ENCODE measurements at regions not wholly inside any gene's neighbourhood (a gene's known extent, or its start where the extent isn't known, plus 50 kb on each side); places are given as distances from the start of the nearest gene placed in this dataset.

DNA sequence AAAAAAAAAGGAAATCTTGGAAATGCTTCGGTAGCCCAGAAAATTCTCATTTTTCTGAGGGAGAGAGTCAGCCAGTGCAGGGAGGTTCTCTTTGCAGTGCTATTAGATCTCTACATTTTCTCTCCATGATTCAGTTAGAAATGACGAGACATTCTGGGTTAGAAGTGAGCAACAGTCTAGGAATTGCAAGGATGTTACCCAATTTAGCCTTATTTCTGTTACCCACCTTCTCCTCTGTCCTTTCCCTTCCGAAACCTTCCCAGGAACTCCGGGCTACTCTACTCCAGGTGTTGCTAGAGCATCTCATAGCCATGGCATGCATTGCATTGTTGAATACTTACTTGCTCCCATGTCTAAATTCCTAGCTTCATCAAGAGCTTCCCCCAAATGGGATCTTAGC is 106.8 kb downstream of the EDEM1 start:
- Histone ChIP-seq H3K27me3 (ENCODE audit: control insufficient read depth in 2 of 2, insufficient read depth in 2 of 2, low read length in 2 of 2) (no peaks in the 10 kb centered on the region; a peak in 1 of 5 replicates), H4K20me1 (replicated peaks; ENCODE audit: control insufficient read depth, insufficient read depth, low read length) (no peaks in the 10 kb centered on the region), H3K79me2 (ENCODE audit: control insufficient read depth, insufficient read depth, low read length) (no peaks in the 10 kb centered on the region), H3K4me2 (ENCODE audit: insufficient read depth, low read length) (no peak overlapping the region), H3K4me1 (replicated peaks in 1 of 2; ENCODE audit: control insufficient read depth in 2 of 2, insufficient read depth in 2 of 2, low read length in 2 of 2) (no peaks in the 10 kb centered on the region), H2AFZ (ENCODE audit: low read depth, low read length) (no peak overlapping the region), H3K9me1 (ENCODE audit: control insufficient read depth, insufficient read depth, low read length) (no peaks in the 10 kb centered on the region), H3K36me3 (ENCODE audit: control insufficient read depth, insufficient read depth, low read length) (no peaks in the 10 kb centered on the region), H3K9me3 (replicated peaks; ENCODE audit: control insufficient read depth, insufficient read depth, low read depth, low read length) (no peaks in the 10 kb centered on the region), H3K4me3 (no peak overlapping the region), H3K9ac (ENCODE audit: insufficient read depth in 1 of 2, low read depth in 2 of 2, low read length in 2 of 2) (no peak overlapping the region), H3K27ac (ENCODE audit: extremely low read depth, low read depth, low read length) (no peak overlapping the region)
- FAIRE-seq (no peak), ATAC-seq (no peak), DNase-seq (ENCODE audit: extremely low read depth in 1 of 4, low spot score in 3 of 4) (no peak)
- WGBS (ENCODE audit: insufficient coverage, low coverage, missing lambda C conversion rate) = 1% methylated on average over 4 of the region's 4 CpGs
- ChIA-PET POLR2A (no interaction called here), CTCF (ENCODE audit: low intra/inter-chr PET ratio) (no interaction called here)
- in situ Hi-C loops (cut with MboI) = no loop called here
- no TSS peak for BruUV-seq (replicated peaks)
- intact Hi-C loops (cut with micrococcal nuclease) = no loop called here
- TF ChIP-seq, protein P1, sequence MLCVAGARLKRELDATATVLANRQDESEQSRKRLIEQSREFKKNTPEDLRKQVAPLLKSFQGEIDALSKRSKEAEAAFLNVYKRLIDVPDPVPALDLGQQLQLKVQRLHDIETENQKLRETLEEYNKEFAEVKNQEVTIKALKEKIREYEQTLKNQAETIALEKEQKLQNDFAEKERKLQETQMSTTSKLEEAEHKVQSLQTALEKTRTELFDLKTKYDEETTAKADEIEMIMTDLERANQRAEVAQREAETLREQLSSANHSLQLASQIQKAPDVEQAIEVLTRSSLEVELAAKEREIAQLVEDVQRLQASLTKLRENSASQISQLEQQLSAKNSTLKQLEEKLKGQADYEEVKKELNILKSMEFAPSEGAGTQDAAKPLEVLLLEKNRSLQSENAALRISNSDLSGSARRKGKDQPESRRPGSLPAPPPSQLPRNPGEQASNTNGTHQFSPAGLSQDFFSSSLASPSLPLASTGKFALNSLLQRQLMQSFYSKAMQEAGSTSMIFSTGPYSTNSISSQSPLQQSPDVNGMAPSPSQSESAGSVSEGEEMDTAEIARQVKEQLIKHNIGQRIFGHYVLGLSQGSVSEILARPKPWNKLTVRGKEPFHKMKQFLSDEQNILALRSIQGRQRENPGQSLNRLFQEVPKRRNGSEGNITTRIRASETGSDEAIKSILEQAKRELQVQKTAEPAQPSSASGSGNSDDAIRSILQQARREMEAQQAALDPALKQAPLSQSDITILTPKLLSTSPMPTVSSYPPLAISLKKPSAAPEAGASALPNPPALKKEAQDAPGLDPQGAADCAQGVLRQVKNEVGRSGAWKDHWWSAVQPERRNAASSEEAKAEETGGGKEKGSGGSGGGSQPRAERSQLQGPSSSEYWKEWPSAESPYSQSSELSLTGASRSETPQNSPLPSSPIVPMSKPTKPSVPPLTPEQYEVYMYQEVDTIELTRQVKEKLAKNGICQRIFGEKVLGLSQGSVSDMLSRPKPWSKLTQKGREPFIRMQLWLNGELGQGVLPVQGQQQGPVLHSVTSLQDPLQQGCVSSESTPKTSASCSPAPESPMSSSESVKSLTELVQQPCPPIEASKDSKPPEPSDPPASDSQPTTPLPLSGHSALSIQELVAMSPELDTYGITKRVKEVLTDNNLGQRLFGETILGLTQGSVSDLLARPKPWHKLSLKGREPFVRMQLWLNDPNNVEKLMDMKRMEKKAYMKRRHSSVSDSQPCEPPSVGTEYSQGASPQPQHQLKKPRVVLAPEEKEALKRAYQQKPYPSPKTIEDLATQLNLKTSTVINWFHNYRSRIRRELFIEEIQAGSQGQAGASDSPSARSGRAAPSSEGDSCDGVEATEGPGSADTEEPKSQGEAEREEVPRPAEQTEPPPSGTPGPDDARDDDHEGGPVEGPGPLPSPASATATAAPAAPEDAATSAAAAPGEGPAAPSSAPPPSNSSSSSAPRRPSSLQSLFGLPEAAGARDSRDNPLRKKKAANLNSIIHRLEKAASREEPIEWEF (CRISPR knock-in tag; IDR thresholded peaks at IDR 0.05) = no peak
- TF ChIP-seq FOSL1 (tag; conservative IDR thresholded peaks at IDR 0.05) (no peak), HLTF (IDR thresholded peaks at IDR 0.05) (no peak), HNRNPK (IDR thresholded peaks at IDR 0.05; ENCODE audit: low read depth, low read length, poor library complexity, severe bottlenecking) (no peak), KLF1 (tag; IDR thresholded peaks at IDR 0.05) (no peak), POLR2B (IDR thresholded peaks at IDR 0.05; ENCODE audit: low read depth, partially characterized antibody) (no peak), ZNF197 (CRISPR knock-in tag; IDR thresholded peaks at IDR 0.05; ENCODE audit: low read depth) (no peak), SP2 (IDR thresholded peaks at IDR 0.05; ENCODE audit: extremely low read depth, low read depth, low read length, poor library complexity, severe bottlenecking) (no peak), DNMT1 (IDR thresholded peaks at IDR 0.05) (no peak), FUS (optimal IDR thresholded peaks at IDR 0.05; ENCODE audit: low read depth, low read length) (no peak)
- TF ChIP-seq, protein P2, sequence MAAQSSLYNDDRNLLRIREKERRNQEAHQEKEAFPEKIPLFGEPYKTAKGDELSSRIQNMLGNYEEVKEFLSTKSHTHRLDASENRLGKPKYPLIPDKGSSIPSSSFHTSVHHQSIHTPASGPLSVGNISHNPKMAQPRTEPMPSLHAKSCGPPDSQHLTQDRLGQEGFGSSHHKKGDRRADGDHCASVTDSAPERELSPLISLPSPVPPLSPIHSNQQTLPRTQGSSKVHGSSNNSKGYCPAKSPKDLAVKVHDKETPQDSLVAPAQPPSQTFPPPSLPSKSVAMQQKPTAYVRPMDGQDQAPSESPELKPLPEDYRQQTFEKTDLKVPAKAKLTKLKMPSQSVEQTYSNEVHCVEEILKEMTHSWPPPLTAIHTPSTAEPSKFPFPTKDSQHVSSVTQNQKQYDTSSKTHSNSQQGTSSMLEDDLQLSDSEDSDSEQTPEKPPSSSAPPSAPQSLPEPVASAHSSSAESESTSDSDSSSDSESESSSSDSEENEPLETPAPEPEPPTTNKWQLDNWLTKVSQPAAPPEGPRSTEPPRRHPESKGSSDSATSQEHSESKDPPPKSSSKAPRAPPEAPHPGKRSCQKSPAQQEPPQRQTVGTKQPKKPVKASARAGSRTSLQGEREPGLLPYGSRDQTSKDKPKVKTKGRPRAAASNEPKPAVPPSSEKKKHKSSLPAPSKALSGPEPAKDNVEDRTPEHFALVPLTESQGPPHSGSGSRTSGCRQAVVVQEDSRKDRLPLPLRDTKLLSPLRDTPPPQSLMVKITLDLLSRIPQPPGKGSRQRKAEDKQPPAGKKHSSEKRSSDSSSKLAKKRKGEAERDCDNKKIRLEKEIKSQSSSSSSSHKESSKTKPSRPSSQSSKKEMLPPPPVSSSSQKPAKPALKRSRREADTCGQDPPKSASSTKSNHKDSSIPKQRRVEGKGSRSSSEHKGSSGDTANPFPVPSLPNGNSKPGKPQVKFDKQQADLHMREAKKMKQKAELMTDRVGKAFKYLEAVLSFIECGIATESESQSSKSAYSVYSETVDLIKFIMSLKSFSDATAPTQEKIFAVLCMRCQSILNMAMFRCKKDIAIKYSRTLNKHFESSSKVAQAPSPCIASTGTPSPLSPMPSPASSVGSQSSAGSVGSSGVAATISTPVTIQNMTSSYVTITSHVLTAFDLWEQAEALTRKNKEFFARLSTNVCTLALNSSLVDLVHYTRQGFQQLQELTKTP (IDR thresholded peaks at IDR 0.05; ENCODE audit: low read depth in 1 of 2, partially characterized antibody in 2 of 2) = no peak
- TF ChIP-seq, protein P3, sequence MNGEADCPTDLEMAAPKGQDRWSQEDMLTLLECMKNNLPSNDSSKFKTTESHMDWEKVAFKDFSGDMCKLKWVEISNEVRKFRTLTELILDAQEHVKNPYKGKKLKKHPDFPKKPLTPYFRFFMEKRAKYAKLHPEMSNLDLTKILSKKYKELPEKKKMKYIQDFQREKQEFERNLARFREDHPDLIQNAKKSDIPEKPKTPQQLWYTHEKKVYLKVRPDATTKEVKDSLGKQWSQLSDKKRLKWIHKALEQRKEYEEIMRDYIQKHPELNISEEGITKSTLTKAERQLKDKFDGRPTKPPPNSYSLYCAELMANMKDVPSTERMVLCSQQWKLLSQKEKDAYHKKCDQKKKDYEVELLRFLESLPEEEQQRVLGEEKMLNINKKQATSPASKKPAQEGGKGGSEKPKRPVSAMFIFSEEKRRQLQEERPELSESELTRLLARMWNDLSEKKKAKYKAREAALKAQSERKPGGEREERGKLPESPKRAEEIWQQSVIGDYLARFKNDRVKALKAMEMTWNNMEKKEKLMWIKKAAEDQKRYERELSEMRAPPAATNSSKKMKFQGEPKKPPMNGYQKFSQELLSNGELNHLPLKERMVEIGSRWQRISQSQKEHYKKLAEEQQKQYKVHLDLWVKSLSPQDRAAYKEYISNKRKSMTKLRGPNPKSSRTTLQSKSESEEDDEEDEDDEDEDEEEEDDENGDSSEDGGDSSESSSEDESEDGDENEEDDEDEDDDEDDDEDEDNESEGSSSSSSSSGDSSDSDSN (IDR thresholded peaks at IDR 0.05; ENCODE audit: borderline replicate concordance in 1 of 2, low read depth in 2 of 2, low read length in 2 of 2) = no peak
